Activated CD4-positive, alpha-beta T cell treated with anti-CD3 and anti-CD28 coated beads, Interleukin-2, amount 50 U/mL, for 16 hours (primary cell): ENCODE measurements at regions not wholly inside any gene's neighbourhood (a gene's known extent, or its start where the extent isn't known, plus 50 kb on each side); places are given as distances from the start of the nearest gene placed in this dataset.

Experiments used
- DNase-seq: peaks from one replicate; pipeline ENCODE4 v3.0.0-alpha.2; 2020

DNA sequence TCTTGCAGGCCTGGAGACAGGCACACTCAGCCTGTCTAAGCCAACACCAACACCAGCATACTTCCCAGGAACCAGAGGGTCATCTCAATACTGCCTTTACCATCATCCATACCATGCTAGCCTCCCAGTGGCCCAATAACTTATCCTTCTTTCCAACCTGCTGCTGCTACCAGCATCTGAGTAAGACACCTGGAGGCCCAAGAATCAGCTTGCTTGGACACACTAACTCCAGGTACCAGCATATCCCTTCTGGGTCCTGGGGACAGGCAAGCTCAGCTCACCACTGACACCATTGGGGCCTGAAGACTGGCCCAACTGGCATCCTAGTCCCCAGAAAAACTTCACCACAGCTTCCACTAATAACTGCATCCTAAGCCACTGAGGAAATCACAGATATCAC, 205.3 kb downstream of the CD109 start:
- no peak for DNase-seq

DNA sequence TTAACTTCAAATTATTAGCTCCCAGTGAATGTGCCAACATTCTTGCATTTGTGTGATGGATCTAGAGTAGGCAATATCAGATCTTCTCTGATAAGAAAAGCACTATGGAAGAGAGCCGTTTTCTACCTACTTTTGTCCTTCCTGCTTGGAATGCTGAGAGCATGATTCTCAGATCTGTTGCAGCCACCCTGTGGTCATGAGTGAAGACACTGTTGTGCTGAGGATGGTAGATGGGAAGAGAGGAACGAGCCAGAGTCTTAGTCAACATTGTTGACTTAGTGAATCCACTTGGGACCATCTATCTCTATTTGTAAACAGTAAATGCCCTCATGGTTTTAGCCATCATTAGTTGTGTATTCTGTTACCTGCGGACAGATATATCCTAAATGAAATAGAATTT, 202.6 kb downstream of the CD109 start:
- no peak for DNase-seq

DNA sequence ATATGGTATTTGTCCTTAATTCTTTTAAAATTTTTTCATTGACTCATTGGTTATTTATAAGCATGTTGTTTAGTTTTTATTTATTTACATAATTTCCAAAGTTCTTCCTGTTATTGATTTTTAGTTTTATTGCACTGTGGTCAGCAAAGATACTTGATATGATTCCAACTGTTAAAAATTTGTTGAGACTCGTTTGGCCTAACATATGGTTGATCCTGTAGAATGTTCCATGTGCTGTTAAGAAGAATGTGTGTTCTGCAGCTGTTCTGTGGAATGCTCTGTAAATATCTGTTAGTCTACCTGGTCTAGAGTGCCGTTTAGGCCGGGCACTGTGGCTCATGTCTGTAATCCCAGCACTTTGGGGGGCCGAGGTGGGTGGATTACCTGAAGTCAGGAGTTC, 197.7 kb downstream of the CD109 start:
- no peak for DNase-seq

DNA sequence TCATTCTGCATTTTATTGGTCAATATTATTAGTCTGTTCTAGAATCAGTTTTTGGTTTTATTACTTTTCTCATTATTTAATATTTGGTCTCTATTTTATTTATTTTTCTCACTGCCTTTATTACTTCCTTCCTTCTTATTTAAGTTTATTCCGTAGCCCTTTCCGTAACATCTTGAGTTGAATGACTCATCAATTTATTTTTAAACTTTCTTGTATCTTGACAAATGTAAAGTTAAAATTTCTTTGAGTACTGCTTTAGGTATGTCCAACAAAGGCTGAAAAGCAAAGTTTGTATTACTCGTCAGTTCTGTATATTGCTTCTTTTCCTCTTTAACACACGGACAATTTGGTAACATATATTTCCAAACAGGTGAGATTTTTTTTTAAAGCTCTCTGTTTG, 192.0 kb downstream of the CD109 start:
- no peak for DNase-seq

DNA sequence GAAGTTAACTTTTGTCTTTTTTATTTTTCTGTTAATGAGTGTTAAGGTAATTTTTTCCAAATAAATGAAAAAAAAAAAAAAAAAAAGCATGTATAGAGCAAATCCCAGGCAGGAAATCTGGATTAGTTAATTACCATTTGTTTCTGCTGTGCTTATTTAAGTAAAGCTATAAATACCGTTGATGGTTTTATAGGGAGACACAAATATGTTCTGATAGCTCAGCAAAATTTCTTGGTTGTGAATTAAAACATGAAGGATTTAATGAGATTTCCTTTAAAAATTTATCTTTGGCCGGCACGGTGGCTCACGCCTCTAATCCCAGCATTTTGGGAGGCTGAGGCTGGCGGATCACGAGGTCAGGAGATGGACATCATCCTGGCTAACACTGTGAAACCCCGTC, 189.4 kb downstream of the CD109 start:
- no peak for DNase-seq

DNA sequence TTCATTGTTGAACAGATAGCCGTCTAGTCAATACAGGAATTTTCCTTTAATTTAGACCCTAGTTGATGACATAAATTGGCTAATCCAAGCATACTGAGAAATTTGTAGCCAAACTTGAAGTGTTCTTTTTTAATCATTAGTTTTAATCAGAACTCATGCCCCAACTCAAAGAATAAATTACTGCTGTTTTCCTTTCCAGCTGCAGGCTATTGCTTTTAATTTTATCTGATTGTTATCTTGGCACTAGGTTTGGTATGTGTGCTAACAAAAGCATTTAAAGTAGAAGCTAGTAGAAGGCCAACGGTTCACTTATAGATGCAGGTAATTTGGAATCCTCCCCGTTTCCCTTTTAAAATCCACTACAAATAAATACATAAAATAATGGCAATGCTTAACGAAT, 188.5 kb downstream of the CD109 start:
- no peak for DNase-seq

DNA sequence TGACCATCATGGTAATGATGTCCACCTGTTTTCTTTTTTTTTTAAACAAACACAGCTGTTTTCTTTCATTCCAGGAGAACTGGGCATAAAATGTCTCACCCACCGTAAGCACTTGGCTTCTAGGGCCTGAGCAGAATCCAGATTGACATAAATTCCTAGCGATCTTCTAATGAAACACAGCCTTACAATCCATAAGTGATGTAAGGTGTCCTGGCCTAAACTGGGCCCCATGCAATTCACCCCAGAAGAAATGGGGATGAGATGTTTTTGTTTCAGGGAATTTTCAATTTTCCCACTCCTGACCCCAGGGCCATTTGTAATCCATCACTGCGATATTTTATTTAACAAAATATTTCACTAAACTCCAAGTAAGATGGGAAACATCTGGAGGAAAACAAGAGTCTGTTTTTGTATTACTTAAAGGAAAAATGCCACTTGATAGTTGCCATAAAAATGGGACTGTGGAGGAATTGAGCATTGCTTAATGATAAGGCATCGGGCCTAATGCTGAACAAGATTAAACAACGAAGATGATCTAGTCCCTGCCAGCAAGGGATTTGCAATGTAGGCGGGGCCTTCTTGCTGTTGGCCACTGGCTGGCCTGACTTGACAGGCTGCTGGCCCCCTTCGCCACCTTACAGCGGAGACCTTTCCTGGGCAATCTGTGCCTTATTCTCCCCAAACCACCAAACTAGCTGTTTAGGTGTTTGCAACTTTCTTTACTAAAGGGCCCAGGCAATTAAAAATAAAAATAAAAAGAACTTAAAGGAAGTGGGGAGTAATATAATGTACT, 183.7 kb downstream of the CD109 start:
- DNase-seq: no peak

DNA sequence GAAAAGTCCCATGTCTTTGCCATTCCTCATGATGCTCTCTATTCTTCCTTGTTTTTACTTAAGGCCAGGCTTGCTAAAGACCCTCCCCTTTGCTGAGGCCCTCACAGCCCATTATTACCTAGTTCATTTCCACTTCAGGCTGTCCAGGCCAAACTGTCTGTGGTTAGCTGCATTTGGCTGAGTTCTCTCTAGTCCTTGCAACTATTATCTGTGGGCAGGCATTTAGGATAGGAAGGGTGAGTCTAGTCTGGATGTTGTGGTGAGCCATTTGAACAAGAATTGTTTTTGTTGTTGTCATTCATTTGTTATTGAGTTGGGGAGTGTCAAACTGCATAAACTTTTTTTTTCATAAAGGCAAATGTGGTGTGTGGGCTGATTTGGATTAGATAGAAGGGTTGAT, 182.4 kb downstream of the CD109 start:
- no peak for DNase-seq
